Activated T-helper 1 cell treated with Interleukin-2 at 50 U/mL for 16 hours (primary cell): ENCODE measurements at regions not wholly inside any gene's neighbourhood (a gene's known extent, or its start where the extent isn't known, plus 50 kb on each side); places are given as distances from the start of the nearest gene placed in this dataset.

Source experiments
- DNase-seq: peaks from one replicate; pipeline ENCODE4 v3.0.0-alpha.2; 2020; ENCODE audit warnings: low read depth

GRCh38 chr15:70158309-70159000 lies 60.7 kb upstream of the TLE3 start:
- DNase-seq: no peak

DNA sequence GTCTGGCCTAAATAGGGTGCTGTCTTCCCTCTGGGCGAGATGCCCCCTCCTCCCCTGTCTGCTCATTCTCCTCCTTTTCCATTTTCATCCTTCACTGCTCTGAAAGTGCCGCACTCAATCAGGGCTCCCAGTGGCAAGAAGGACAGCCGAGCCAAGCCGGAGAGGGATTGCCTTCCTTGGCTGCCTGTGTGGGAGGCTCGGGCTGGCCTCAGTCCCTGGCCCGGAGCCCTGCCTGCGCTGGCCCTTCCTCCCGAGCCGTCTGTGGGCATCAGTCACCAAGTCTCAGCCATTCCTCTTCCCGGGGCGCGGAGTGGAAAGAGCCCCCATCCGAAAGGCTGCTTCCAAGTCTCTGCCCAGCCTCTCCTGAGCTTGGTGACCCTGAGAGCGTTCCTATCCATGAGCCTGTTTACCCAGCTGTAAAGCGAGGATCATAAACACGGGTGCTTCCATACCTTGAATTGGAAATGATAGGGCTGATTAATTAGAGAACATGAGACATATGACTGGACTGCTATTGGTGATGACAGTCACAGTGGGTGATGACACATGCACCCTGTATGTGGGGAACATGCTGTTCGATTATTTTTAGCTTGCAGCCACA lies 59.1 kb upstream of the TLE3 start:
- DNase-seq: no peak

- DNase-seq: no peak
These were observed 57.1 kb upstream of the TLE3 start for GRCh38 chr15:70154718-70155347.

GRCh38 chr15:70153921-70154717 lies 56.4 kb upstream of the TLE3 start:
- DNase-seq: no peak

GRCh38 chr15:70152070-70152480 lies 54.4 kb upstream of the TLE3 start:
- DNase-seq: no peak

DNA sequence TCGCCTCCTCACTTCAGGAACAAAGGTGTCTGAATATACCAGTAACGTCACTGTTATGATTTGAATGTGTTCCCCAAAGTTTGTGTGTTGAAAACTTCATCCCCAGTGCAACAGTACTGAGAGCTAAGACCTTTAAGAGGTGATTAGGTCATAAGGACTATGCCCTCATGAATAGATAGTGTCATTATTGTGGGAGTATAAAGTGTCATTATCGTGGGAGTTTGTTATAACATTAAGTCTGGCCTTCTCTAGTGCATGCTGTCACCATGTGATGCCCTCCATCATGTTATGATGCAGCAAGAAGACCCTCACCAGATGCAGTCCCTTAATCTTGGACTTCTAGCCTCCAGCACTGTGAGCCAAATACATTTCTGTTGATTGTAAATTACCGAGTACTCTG lies 53.7 kb upstream of the TLE3 start:
- no peak for DNase-seq

- no peak for DNase-seq
These were observed 53.3 kb upstream of the TLE3 start for GRCh38 chr15:70151003-70151402.

DNA sequence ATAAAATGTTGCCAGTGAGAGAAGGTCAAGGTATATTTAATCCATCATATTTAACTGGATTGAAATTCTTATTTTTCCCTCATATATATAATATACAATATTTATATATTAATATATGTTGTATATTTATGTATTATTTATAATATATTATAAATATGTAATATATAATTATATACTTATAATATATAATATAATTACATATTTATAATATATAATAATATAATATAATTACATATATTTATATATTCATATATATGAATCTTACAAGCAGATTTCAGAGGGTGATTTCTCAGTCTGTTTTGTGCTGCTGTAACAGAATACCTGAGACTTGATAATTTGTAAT lies 52.7 kb upstream of the TLE3 start:
- no peak for DNase-seq

- no peak for DNase-seq
These were observed 52.1 kb upstream of the TLE3 start for GRCh38 chr15:70149667-70150404.

DNA sequence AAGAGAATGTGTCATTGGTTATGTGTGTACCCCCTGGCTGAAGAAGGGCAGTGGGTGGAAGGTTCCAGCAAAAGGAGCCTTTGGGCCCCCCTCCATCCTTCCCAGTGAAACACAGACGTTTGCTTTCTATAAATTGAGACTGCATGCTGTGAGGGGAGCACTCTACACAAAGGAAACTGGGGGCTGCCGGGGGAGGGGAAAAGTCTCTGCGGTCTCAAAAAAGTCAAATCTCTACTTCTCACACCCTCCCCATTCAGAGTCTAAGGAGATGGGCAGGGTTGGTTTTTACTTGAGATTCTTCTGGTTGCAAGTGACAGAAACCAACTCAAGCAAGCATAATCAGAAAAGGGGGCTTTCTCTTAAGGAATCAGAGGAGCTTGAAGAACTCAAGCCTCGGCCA lies 50.1 kb upstream of the TLE3 start:
- no peak for DNase-seq
